Body of pancreas (tissue), 4 donors: ENCODE measurements at regions not wholly inside any gene's neighbourhood (a gene's known extent, or its start where the extent isn't known, plus 50 kb on each side); places are given as distances from the start of the nearest gene placed in this dataset.
"Not testable (repeated sequence)": the region's sequence is repeated elsewhere in the genome, so short reads cannot be mapped to it uniquely, and the experiment has no call there.

Experiments used
- POLR2A ChIP-seq, 3 donors: fragments of 450-650 bp; IDR thresholded peaks; one replicate each; pipeline ENCODE4 v1.6.1; 2016; ENCODE audit warnings: antibody characterized with exemption in 3 of 3, mild to moderate bottlenecking in 2 of 3
- TF ChIP-seq, protein P1 (sequence below), 7 experiments: fragments of 450-650 bp in 4 of 7; fragments of 200-600 bp in 3 of 7; sonication (generic) in 3 of 7; IDR thresholded peaks; one replicate each; pipeline ENCODE4 v1.5.1; 2016 to 2019; ENCODE audit warnings: antibody characterized with exemption in 7 of 7

- TF ChIP-seq, protein P1, sequence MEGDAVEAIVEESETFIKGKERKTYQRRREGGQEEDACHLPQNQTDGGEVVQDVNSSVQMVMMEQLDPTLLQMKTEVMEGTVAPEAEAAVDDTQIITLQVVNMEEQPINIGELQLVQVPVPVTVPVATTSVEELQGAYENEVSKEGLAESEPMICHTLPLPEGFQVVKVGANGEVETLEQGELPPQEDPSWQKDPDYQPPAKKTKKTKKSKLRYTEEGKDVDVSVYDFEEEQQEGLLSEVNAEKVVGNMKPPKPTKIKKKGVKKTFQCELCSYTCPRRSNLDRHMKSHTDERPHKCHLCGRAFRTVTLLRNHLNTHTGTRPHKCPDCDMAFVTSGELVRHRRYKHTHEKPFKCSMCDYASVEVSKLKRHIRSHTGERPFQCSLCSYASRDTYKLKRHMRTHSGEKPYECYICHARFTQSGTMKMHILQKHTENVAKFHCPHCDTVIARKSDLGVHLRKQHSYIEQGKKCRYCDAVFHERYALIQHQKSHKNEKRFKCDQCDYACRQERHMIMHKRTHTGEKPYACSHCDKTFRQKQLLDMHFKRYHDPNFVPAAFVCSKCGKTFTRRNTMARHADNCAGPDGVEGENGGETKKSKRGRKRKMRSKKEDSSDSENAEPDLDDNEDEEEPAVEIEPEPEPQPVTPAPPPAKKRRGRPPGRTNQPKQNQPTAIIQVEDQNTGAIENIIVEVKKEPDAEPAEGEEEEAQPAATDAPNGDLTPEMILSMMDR (IDR thresholded peaks at IDR 0.05): not testable (repeated sequence)
- not testable (repeated sequence) for TF ChIP-seq POLR2A (IDR thresholded peaks at IDR 0.05)
Measured at GRCh38 chr21:9972018-9972417, 549.4 kb upstream of the TPTE start.
